ENCODE measurements at regions not wholly inside any gene's neighbourhood (a gene's known extent, or its start where the extent isn't known, plus 50 kb on each side); places are given as distances from the start of the nearest gene placed in this dataset.
A peak's percentile ranks its signal among the peaks of the same experiment; 100 is the strongest.

- no peak for DNase-seq
These were observed 422.4 kb downstream of the DIPK2A start for GRCh38 chr3:144394032-144394431.

- DNase-seq = no peak
These were observed 430.8 kb downstream of the DIPK2A start for GRCh38 chr3:144402430-144402829.

GRCh38 chr3:144403040-144403457, 431.4 kb downstream of the DIPK2A start:
- DNase-seq = peak; percentile 24

- no peak for DNase-seq
These were observed 435.7 kb downstream of the DIPK2A start for GRCh38 chr3:144407335-144407734.

- no peak for DNase-seq
These were observed 437.7 kb downstream of the DIPK2A start for GRCh38 chr3:144409319-144409718.

- DNase-seq = no peak
These were observed 441.4 kb downstream of the DIPK2A start for GRCh38 chr3:144413068-144413467.

- no peak for DNase-seq
These were observed 443.9 kb downstream of the DIPK2A start for GRCh38 chr3:144415492-144415891.

GRCh38 chr3:144424606-144425005, 453.0 kb downstream of the DIPK2A start:
- DNase-seq = no peak

- no peak for DNase-seq
These were observed 454.7 kb downstream of the DIPK2A start for GRCh38 chr3:144426366-144426765.

GRCh38 chr3:144426967-144427366, 455.3 kb downstream of the DIPK2A start:
- DNase-seq = no peak

- DNase-seq = no peak
These were observed 458.1 kb downstream of the DIPK2A start for GRCh38 chr3:144429719-144430121.

GRCh38 chr3:144431134-144431533, 459.5 kb downstream of the DIPK2A start:
- no peak for DNase-seq

GRCh38 chr3:144433006-144433405, 461.4 kb downstream of the DIPK2A start:
- DNase-seq = no peak

- no peak for DNase-seq
These were observed 466.4 kb downstream of the DIPK2A start for GRCh38 chr3:144437989-144438388.

GRCh38 chr3:144444061-144444460, 472.4 kb downstream of the DIPK2A start:
- no peak for DNase-seq

- no peak for DNase-seq
These were observed 472.9 kb downstream of the DIPK2A start for GRCh38 chr3:144444546-144444945.

- DNase-seq = no peak
These were observed 484.3 kb downstream of the DIPK2A start for GRCh38 chr3:144455841-144456440.

- DNase-seq = no peak
These were observed 486.1 kb downstream of the DIPK2A start for GRCh38 chr3:144457758-144458157.

GRCh38 chr3:144458283-144458682, 486.7 kb downstream of the DIPK2A start:
- no peak for DNase-seq

GRCh38 chr3:144462337-144462736, 490.7 kb downstream of the DIPK2A start:
- DNase-seq = no peak

GRCh38 chr3:144463911-144464310, 492.3 kb downstream of the DIPK2A start:
- DNase-seq = no peak

- DNase-seq = peak; percentile 1
These were observed 494.5 kb downstream of the DIPK2A start for GRCh38 chr3:144466114-144466513.

GRCh38 chr3:144466540-144466939, 494.9 kb downstream of the DIPK2A start:
- DNase-seq = no peak

- no peak for DNase-seq
These were observed 499.0 kb downstream of the DIPK2A start for GRCh38 chr3:144470666-144471065.

- no peak for DNase-seq
These were observed 506.0 kb downstream of the DIPK2A start for GRCh38 chr3:144477593-144477992.
